KMS-11 (cell line): ENCODE measurements at regions not wholly inside any gene's neighbourhood (a gene's known extent, or its start where the extent isn't known, plus 50 kb on each side); places are given as distances from the start of the nearest gene placed in this dataset.

Experiments used
- H2AFZ ChIP-seq: fragments of 200-600 bp; sonication (generic); 2 replicates; pipeline ENCODE4 v1.6.1; 2016; ENCODE audit warnings: antibody characterized with exemption, mixed run types, low read depth
- H3K27ac ChIP-seq: fragments of 200-600 bp; sonication (generic); 2 replicates; pipeline ENCODE4 v1.6.1; 2016; ENCODE audit warnings: mild to moderate bottlenecking, mixed run types
- H3K27me3 ChIP-seq: fragments of 200-600 bp; sonication (generic); 2 replicates; pipeline ENCODE4 v1.6.1; 2017; ENCODE audit warnings: mild to moderate bottlenecking, low read depth, mixed run types, moderate library complexity; ENCODE audit not compliant: insufficient read depth
- H3K36me3 ChIP-seq: fragments of 200-600 bp; sonication (generic); 2 replicates; pipeline ENCODE4 v1.6.1; 2017; ENCODE audit warnings: mild to moderate bottlenecking, mixed run types; ENCODE audit not compliant: insufficient read depth
- H3K4me1 ChIP-seq: fragments of 200-600 bp; sonication (generic); 2 replicates; pipeline ENCODE4 v1.6.1; 2016; ENCODE audit warnings: mild to moderate bottlenecking, low read depth, mixed run types; ENCODE audit not compliant: poor library complexity, severe bottlenecking
- H3K4me2 ChIP-seq: fragments of 200-600 bp; sonication (generic); 2 replicates; pipeline ENCODE4 v1.7.0; 2016; ENCODE audit warnings: mild to moderate bottlenecking, mixed run types
- H3K4me3 ChIP-seq: fragments of 200-600 bp; sonication (generic); IDR thresholded peaks from 2 replicates; pipeline ENCODE4 v1.6.1; 2017; ENCODE audit warnings: low read depth, low read length, mixed read lengths; ENCODE audit not compliant: insufficient read depth
- H3K79me2 ChIP-seq: fragments of 200-600 bp; sonication (generic); 2 replicates; pipeline ENCODE4 v1.6.1; 2016; ENCODE audit warnings: low read depth, mixed run types; ENCODE audit not compliant: insufficient read depth
- H3K9ac ChIP-seq: fragments of 200-600 bp; sonication (generic); 2 replicates; pipeline ENCODE4 v1.6.1; 2016; ENCODE audit warnings: mild to moderate bottlenecking, mixed run types
- H4K20me1 ChIP-seq: fragments of 200-600 bp; sonication (generic); 2 replicates; pipeline ENCODE4 v1.6.1; 2016; ENCODE audit warnings: mild to moderate bottlenecking, mixed run types; ENCODE audit not compliant: insufficient read depth
- TF ChIP-seq, protein P1 (sequence below): fragments of 200-600 bp; sonication (generic); conservative IDR thresholded peaks from 2 replicates; pipeline ENCODE4 v1.6.1; 2017; ENCODE audit warnings: low read depth, mild to moderate bottlenecking, antibody characterized with exemption, low read length, moderate library complexity, mixed read lengths

GRCh38 chr3:82145742-82146141 lies 384.3 kb upstream of the GBE1 start:
- Histone ChIP-seq H3K36me3 (no peaks in the 10 kb centered on the region), H2AFZ (no peak overlapping the region)

GRCh38 chr3:82144811-82145210 lies 383.4 kb upstream of the GBE1 start:
- no peaks in the 10 kb centered on the region for H3K79me2 ChIP-seq
- no peaks in the 10 kb centered on the region for H3K36me3 ChIP-seq
- H3K4me2 ChIP-seq: no peak overlapping the region
- no peak overlapping the region for H3K4me3 ChIP-seq
- H4K20me1 ChIP-seq: no peaks in the 10 kb centered on the region
- H3K4me1 ChIP-seq: peaks cover 15% of the 10 kb centered on the region
- TF ChIP-seq, protein P1, sequence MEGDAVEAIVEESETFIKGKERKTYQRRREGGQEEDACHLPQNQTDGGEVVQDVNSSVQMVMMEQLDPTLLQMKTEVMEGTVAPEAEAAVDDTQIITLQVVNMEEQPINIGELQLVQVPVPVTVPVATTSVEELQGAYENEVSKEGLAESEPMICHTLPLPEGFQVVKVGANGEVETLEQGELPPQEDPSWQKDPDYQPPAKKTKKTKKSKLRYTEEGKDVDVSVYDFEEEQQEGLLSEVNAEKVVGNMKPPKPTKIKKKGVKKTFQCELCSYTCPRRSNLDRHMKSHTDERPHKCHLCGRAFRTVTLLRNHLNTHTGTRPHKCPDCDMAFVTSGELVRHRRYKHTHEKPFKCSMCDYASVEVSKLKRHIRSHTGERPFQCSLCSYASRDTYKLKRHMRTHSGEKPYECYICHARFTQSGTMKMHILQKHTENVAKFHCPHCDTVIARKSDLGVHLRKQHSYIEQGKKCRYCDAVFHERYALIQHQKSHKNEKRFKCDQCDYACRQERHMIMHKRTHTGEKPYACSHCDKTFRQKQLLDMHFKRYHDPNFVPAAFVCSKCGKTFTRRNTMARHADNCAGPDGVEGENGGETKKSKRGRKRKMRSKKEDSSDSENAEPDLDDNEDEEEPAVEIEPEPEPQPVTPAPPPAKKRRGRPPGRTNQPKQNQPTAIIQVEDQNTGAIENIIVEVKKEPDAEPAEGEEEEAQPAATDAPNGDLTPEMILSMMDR: no peak
- H3K9ac ChIP-seq: no peak overlapping the region
- H2AFZ ChIP-seq: no peak overlapping the region
- no peaks in the 10 kb centered on the region for H3K27me3 ChIP-seq
- H3K27ac ChIP-seq: no peak overlapping the region

More at GRCh38 chr3:82145742-82146141, 384.3 kb upstream of the GBE1 start:
- peaks cover 15% of the 10 kb centered on the region for H3K4me1 ChIP-seq
- no peak overlapping the region for H3K27ac ChIP-seq
- no peak overlapping the region for H3K4me3 ChIP-seq
- TF ChIP-seq, protein P1: no peak
- no peaks in the 10 kb centered on the region for H3K79me2 ChIP-seq
- no peaks in the 10 kb centered on the region for H4K20me1 ChIP-seq
- no peak overlapping the region for H3K9ac ChIP-seq
- no peak overlapping the region for H3K4me2 ChIP-seq
- no peaks in the 10 kb centered on the region for H3K27me3 ChIP-seq

- Histone ChIP-seq H3K27me3 (no peaks in the 10 kb centered on the region), H3K9ac (no peak overlapping the region), H4K20me1 (no peaks in the 10 kb centered on the region)
Observed at GRCh38 chr3:82143661-82144412, 382.4 kb upstream of the GBE1 start.

GRCh38 chr3:82141592-82141991 lies 380.1 kb upstream of the GBE1 start:
- H3K4me3 ChIP-seq: no peak overlapping the region
- TF ChIP-seq, protein P1: no peak

More at GRCh38 chr3:82143661-82144412, 382.4 kb upstream of the GBE1 start:
- TF ChIP-seq, protein P1: no peak
- no peak overlapping the region for H3K4me2 ChIP-seq
- no peak overlapping the region for H2AFZ ChIP-seq
- no peaks in the 10 kb centered on the region for H3K36me3 ChIP-seq
- H3K79me2 ChIP-seq: no peaks in the 10 kb centered on the region
- H3K27ac ChIP-seq: no peak overlapping the region
- H3K4me1 ChIP-seq: peaks cover 15% of the 10 kb centered on the region
- no peak overlapping the region for H3K4me3 ChIP-seq

More at GRCh38 chr3:82141592-82141991, 380.1 kb upstream of the GBE1 start:
- Histone ChIP-seq H3K9ac (no peak overlapping the region), H3K79me2 (no peaks in the 10 kb centered on the region), H3K4me1 (peaks cover 15% of the 10 kb centered on the region), H2AFZ (no peak overlapping the region), H3K4me2 (no peak overlapping the region), H3K27ac (no peak overlapping the region), H3K36me3 (no peaks in the 10 kb centered on the region), H4K20me1 (no peaks in the 10 kb centered on the region), H3K27me3 (no peaks in the 10 kb centered on the region)
